Glomerular visceral epithelial cell (primary cell): ENCODE measurements at regions not wholly inside any gene's neighbourhood (a gene's known extent, or its start where the extent isn't known, plus 50 kb on each side); places are given as distances from the start of the nearest gene placed in this dataset.
A peak's percentile ranks its signal among the peaks of the same experiment; 100 is the strongest.

Experiments used
- DNase-seq: peaks from one replicate; pipeline ENCODE4 v3.0.0-alpha.2; 2016; ENCODE audit errors: extremely low spot score

DNA sequence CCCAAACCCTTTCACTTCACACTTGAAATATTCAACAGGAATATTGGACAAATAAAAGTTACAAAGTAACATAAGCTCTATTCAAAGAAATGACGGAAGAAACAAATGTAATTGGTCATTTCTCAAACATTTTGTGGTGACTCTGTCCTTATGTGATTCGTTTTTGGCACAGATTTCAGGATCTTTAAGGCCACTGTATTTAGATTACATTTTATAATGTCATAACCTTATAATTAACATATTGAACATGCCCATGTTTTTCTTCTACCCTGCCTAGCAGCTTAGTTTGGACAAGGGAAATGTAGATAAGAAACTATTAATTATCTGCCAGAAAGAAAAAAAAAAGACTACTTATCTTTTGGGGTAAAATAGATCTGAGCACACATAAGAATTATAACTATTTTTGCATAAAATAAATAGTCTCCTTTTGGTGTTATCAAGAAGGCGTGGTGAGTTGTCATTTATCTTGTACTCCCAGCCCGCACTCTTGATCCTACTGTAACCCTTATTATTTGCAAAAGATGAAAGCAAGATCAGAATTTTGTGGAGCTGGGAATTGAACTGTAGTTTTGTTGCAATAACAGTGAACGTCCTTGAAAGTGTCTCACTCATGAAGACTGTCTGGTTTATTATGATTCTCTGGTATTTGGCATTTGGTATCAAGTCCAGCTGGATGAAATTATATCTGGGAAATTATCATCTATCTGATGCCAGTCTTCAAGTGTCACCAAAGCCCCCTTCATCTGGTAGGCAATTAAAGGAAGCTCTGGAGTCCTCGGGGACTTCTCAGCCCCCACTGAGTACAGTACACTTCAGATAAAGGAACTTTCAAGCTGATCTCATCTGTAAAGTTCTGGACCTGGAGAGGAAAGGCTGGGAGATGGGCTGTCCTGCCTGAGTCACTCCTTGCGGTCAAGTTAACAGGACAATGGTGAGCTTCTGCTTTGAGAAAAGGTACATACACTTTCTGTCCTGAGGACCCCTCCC lies 175.7 kb upstream of the INHBA start:
- peak; percentile 71 for DNase-seq

DNA sequence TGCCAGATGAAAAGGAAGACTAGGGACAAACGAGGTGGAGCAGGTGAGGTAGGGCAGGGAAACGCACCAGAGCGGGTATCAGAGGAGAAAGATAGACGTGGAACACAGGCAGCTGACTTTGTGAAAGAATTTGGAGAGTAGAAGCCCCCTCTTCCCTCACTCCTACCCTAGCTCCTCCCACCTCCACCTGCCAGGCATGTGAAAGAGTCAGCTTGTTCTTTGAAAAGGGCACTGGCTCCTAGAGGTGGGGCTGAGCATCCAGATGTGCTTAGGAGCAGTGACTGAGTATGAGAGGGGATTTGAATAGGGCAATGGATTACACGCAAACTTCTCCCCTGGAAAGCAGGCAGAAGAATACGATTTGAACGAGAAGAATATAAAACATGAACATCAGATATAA lies 174.2 kb upstream of the INHBA start:
- no peak for DNase-seq

DNA sequence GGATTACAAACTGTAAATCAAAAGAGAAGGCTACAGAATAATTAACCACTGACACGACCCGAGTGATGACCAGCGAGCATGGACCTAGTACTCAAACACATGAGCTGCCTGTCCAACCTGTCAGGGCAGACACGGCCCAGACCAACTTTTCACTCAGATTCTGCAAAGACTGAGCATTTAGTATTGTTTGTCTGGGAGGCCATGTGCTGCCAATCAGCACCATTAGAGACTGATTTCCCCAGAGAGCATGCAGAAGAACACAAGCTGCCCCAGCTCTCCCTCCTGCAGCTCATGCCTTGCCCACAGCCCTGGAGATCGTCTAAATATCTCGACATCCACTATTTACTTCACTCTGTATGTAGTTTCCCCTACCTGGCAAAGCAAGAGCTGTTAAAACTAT lies 172.6 kb upstream of the INHBA start:
- DNase-seq = no peak

DNA sequence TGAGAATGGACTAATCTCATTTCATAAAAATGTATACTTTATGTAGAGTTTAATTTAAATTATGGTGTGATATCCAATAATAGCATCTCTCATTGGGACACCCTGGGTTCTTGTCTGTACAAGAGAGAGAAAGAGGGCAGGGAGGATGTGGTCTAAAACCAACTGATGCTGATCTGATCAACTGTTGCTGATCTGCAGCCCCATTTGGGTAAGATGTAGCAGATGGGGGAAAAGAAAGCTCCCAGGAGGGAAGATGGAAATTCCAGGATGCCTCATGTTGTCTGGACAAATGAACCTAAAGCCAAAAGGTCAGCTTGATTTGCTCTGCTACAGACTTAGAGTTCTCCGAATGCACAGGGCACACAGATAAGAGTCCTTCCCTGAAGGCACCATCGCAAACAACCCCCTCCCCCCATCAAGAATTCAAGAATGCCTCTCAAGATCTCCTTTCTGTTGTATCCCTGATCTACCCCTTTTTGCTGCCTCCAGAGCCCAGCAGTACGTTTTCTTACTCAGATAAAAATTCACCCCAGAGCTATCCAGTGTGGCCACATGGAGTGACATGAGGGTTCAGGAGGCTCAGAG lies 171.4 kb upstream of the INHBA start:
- DNase-seq = peak; percentile 42

DNA sequence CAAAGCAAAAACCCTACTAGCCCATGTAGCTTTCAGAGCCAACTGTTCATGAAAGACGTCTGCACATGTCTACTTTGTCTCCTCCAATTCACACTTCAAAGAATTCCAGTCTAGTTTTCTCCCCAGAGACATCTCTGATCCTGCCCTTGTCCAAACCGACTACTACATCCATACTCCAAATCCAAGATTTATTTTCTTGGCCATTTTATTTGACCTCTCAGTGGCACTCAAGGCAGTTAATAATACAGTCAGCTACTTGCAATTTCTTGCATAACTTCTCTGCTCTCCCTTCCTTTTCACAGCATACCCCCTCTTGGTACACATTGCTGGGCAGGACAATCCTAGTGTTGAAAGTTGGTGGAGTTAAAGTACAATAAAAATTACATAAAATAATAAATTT lies 170.9 kb upstream of the INHBA start:
- no peak for DNase-seq

DNA sequence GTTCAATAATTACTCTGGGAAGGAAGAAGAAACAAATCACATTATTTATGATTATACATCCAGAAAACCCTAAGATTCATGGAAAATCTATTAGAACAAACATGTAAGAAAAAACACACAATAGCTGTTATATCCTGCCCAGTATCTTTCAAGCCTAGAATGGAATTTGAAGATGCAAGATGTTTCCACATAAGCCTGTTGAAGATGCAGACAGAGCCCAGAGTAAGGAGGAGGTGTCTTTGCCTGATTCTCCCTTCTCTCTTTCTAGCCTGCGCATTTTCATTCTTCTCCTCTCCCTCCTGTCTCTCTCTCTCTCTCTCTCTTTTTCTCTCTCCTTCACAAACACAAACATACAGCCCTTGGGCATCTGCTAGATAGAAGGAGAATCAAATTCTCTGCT lies 170.1 kb upstream of the INHBA start:
- DNase-seq = no peak

DNA sequence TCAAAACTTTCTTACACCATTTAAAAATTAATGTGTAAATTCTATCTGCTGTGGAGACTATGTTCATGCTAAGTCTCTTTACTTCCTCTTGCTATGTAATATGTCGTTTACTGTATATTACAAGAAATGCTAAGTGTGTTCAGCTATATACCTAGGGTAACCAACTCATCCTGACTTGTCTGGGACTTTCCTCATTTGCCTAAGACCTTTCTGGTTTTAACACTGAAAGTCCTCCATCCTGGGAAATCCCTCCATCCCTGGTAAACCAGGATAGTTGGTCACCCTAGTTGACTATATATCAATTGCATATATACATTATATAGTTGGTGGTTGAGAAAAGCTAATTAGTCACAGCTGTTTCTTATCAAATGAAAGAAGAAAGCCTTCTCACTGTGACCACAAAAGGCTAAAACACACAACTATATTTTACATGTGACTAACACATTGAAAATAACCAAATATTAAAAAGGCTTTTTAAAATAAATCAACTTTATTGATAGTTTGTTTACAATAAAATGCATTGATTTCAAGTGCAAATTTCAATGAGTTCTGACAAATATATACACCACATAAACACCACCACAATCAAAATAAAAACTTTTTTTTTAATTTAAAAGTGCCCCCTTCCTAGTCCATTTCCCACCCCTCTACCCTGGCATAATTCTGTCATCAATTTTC lies 167.7 kb upstream of the INHBA start:
- DNase-seq = no peak

DNA sequence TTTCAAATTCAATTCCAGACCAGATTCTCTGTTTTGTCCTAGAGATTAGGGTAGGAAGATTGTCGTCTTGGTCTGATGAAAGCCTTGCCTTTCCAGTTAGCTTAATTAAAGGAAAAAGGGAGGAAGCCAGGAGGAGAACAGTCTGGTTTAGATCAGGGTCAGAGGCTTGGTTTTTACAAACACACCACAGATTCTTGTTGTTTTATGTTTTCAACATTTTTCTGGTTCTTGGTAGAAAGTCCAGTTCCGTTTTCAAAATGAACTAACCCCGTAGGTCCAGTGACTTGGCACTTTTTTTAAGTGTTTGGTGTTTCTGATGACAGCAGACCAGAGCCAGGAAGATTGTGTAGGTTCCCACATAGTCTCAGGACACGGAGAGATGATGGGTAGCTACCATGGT lies 167.1 kb upstream of the INHBA start:
- DNase-seq = no peak

DNA sequence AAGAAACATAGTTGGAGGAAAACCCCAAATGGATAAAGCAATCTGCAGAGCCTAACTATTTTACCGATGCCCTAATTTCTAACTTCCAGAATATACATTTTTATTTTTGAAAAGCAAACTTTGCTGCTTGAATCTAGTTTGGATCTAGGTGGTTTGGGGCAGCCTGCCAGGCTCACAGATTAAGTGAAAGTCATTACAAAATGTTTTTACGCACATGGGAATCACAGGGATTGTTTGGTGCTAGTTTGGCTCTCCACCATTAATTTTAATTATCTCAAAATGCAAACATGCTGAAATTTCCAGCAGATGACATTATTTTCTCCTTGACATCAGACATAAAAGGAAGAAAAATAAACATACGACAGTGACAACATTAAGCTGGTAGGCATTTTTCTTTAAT lies 166.7 kb upstream of the INHBA start:
- no peak for DNase-seq

DNA sequence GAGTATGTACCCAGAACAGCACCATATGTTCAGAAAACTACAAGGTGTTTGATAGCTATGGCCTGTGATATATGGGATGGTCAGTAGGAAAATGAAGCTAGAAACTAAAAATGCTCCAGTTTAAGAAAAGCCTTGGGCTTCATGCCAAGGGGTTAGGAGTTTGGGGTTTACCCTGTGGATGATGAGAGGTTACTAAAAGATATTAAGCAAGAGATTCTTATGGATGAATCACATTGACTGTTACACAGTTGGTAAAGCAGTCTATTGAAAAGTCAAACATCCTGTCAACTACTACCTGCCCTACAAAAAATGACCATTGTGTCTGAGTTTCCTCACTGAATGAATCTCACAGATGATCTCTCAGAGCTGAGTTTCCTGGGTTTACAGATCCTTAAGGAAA lies 166.2 kb upstream of the INHBA start:
- peak; percentile 45 for DNase-seq

DNA sequence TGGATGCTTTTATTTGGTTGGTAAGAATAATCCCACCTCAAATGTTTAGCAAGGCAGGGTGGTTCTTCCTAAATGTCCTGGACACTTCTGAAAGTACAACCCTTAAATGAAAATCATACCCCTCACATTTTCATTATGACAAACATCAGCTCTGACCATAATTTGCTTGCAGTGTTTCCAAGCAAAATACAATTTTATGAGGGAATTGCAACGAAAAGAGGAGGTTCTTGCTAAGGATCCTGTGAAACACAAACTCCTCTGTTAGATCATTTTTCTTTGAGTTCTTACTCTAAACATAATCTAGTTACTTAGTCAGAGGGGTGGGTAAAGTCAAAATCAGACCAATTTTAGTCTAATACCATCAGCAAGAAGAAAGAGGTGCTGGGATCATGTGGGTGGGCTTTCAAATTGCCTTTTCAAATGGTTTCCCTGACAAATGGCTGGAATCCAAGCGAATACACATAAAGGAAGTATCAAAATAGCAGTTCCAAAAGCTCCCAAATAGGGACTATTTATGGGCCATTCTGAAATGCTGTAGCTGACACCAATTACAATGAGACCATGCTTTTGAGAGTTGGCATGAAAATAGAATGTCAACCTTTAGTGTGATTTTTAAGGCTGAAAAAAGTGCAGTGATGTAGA lies 164.9 kb upstream of the INHBA start:
- DNase-seq = no peak

DNA sequence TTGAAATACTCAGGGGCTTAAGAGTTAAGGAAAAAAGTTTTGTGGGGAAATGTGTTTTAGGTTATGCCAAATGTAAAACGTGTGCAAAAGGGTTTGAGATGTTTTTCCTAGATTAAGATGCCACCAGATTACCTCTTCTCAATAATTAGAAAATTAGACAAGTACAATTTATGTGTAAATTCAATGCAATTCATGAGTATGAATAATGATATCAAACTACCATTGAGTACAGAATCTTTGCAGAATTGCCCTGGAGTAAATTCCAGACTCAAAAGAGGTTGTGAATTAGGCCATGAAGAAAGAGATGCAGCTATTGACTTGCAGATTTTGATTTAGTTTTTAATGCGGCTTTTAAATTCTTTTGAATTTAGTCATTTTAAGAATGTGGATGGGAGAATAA lies 159.4 kb upstream of the INHBA start:
- DNase-seq = no peak

DNA sequence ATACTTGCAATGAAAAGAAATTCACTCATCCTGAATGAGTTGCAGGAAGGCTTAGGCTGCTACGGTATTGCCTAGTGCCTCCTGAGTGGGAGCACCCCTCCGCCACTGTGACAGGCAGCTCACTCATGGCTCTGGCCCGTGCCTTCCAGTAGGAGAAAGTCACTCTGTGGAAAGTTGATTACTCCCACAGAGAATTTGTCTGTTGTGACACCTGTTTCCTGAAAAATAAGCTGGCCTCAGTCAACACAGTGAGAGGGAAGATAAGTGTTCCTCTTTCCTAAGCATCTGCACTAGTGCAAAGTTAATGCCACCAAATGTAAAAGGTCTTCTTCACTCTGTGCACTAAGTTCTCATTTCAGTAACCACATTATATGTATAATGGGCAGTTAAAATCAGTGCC lies 158.8 kb upstream of the INHBA start:
- no peak for DNase-seq

DNA sequence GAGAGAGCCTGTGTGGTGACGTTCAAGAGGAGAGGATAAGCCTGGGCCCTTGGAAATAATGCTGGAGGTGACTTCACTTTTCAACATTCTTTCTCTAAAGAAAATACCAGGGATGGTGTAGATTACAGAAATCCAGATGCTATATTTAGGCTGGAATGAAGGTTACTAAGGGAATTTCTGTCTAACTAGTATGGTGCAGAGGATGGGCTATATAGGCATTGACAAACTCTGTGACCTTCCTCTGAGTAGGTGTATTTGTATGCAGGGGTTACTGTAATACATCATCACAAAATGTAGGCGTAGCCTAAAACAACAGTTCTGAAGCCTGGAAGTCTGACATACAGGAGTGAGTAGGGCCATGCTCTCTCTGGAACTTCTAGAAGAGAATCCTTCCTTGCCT lies 155.3 kb upstream of the INHBA start:
- no peak for DNase-seq

DNA sequence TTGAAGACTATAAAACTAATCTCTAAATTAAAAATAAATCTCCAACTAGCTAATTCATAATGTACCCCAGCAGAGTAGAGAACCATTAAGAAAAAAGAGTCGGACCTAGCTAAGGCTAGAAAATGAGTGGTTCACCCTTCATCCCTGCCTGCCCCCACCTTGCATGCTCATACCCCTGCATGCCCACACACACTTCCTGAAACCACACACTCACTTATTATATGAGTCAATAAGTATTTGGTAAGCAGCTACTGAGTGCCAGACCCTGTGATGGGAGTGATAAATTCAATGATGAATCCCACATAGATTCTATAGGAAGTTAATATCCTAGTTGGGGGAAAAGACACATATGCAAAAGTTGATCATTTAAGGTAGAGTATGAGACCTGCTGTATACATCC lies 152.9 kb upstream of the INHBA start:
- no peak for DNase-seq

DNA sequence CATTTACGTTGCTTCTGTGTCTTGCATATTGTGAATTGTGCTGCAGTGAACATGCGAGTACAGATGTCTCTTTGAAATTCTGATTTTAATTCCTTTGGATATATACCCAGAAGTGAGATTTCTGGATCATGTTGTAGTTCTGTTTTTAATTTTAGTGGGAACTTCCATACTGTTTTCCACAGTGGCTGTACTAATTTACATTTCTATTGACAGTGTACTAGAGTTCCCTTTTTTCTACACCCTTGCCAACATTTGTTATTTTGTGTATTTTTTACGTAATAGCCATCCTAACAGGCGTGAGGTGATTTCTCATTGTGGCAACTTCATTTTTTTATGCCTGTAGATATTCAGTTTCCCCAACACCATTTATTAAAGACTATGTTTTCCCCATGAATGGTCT lies 144.7 kb upstream of the INHBA start:
- DNase-seq = no peak

DNA sequence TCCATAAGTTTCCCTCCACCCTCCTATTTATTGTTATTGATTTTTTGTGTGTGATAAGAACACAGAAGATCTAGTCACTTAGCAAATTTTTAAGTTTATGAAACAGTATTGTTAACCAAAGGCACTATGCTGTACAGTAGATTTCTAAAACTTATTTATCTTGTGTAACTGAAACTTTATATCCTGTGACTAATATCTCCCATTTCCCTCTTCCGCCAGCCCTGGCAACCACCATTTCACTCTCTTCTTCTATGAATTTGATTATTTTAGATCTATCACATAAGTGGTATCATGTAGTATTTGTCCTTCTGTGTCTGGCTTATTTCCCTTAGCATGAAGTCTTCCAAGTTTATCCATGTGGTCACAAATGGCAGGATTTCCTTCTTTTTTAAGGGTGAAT lies 144.3 kb upstream of the INHBA start:
- no peak for DNase-seq

DNA sequence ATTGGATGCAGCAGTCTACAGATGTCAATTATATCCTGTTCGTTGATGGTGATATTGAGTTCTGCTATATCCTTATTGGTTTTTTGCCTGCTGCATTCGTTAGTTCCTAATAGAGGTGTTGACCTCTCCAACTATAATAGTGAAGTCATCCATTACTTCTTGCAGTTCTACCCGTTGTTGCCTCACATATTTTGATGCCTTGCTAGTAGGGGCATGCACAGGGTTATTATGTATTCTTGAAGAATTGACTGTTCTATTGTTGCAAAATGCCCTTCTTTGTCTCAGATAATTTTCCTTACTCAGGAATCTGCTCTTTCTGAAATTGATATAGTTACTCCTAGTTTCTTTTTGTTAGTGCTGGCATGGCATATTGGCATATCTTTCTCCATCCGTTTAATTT lies 140.1 kb upstream of the INHBA start:
- DNase-seq = no peak

DNA sequence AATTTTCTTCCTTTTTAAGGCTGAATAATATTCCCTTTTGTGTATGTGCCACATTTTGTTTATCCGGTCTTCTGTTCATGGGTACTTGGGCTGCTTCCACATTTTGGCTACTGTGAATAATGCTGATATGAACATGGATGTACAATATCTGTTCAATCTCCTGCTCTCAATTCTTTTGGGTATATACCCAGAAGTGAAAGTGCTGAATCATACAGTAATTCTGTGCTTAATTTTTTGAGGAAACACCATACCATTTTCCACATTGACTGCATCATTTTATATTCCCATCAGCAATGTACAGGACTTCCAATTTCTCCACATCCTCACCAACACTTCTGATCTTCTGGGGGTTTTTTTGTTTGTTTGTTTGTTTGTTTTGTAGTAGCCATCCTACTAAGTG lies 135.0 kb upstream of the INHBA start:
- no peak for DNase-seq

DNA sequence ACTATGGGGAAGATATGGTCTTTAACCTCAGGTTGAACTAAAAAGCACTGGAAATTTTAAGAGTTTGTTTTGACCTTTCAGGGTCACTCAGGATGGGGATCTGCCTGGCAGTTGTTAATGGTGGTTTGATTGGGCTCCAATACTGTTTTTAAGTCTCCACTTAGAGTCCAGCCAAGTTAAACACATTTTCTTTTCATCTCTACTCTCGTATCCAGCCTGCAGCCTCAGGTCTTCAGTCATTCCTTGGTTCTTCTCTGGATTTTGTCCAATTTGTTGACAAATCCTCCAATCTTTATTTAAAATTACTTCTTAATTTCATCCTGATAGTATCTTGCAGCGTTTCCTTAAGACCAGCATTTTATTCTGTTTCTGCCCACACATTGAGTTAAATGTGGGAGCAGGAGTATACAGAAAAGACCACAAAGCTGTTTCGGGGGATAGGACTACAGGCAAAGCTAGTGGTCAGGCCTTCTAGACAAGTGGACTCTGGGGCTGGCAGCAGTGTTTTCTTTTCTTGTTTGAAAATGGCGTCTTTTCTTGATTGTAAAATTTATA lies 133.2 kb upstream of the INHBA start:
- no peak for DNase-seq

DNA sequence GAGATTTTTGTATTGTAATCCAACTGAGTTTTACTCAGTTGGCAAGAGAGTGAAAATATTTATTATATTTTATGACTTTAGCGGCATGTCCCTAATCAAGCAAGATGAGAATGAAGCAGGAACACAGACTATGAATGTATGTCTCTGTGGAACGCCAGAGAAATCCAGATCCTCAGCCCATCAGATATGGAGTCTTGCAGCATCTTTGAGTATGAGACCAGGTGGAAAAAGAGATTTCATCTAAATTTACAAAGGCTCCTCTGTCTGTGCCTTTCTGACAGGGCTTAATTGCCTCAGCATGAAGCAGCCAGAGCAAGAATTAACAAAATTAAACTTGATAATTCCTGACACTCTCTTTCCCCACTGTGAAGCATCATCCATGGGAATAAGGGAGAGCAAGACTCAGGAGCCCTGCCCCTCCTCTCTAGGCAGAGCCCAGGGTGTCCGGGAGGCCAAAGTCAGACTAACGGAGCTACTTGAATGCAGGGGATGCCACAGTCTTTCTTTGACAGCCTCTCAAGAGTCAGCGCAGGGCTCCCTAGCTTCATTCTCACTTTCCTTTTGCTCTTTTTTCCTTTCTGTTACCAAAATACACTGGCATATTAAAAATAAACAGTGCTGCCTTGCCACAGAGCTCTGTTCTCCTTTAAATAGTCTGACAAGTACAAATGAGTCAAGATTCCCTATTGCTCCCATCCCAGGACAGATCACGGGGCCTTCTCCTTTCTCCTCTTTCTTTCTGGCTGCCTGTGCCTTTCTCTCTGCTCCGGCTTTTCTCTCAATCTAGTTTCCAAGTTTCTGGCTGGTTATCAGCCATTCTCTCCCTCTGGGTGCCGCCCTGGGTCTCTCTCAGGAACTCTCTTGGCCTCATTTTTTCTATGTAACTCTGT lies 132.2 kb upstream of the INHBA start:
- no peak for DNase-seq
